DOHH2 (cell line): ENCODE measurements at regions not wholly inside any gene's neighbourhood (a gene's known extent, or its start where the extent isn't known, plus 50 kb on each side); places are given as distances from the start of the nearest gene placed in this dataset.

Experiments used
- CTCF ChIP-seq: fragments of 200-600 bp; sonication (generic); IDR thresholded peaks from one replicate; pipeline ENCODE4 v1.5.1; 2014; ENCODE audit warnings: antibody characterized with exemption, mild to moderate bottlenecking, low read depth, low read length; ENCODE audit not compliant: poor library complexity, severe bottlenecking
- EZH2phosphoT487 ChIP-seq: fragments of 200-600 bp; sonication (generic); IDR thresholded peaks from 2 replicates; pipeline ENCODE4 v1.6.1; 2017; ENCODE audit warnings: borderline replicate concordance, mild to moderate bottlenecking, antibody characterized with exemption, low read length, moderate library complexity, mixed read lengths

- TF ChIP-seq CTCF (no peak), EZH2phosphoT487 (no peak)
Measured at GRCh38 chr10:90276894-90277475, 575.6 kb downstream of the KIF20B start.
